Esophagus muscularis mucosa (tissue), 4 donors: ENCODE measurements at regions not wholly inside any gene's neighbourhood (a gene's known extent, or its start where the extent isn't known, plus 50 kb on each side); places are given as distances from the start of the nearest gene placed in this dataset.

Experiments
- DNase-seq: peaks from one replicate; pipeline ENCODE4 v3.0.0-alpha.2; 2017; ENCODE audit errors: extremely low spot score
- H3K27ac ChIP-seq, 4 donors: fragments of 200-600 bp; sonication (generic); replicated peaks in 1 of 4; 1 replicate in 3 of 4; 2 replicates in 1 of 4; pipeline ENCODE4 v1.5.1; 2016 to 2019; ENCODE audit warnings: mild to moderate bottlenecking in 1 of 4
- H3K27me3 ChIP-seq, 4 donors: fragments of 200-600 bp; sonication (generic); one replicate each; pipeline versions ENCODE4 v1.5.1 to v1.6.0; 2016 to 2019
- H3K36me3 ChIP-seq, 4 donors: fragments of 200-600 bp; sonication (generic); one replicate each; pipeline ENCODE4 v1.5.1; 2016 to 2019
- H3K4me1 ChIP-seq, 4 donors: fragments of 200-600 bp; sonication (generic); one replicate each; pipeline ENCODE4 v1.5.1; 2016 to 2019
- H3K4me3 ChIP-seq, 4 donors: fragments of 200-600 bp; sonication (generic); 1 replicate in 2 of 4; 2 replicates in 2 of 4; pipeline ENCODE4 v1.5.1; 2016 to 2019; ENCODE audit warnings: mild to moderate bottlenecking in 4 of 4, moderate library complexity in 1 of 4
- H3K9me3 ChIP-seq, 4 donors: fragments of 200-600 bp; sonication (generic); 1 replicate in 3 of 4; 2 replicates in 1 of 4; pipeline ENCODE4 v1.5.1; 2016 to 2019
- EP300 ChIP-seq: sonication (generic); formaldehyde crosslinking; IDR thresholded peaks from one replicate; pipeline ENCODE4 v1.6.1; 2017; ENCODE audit warnings: antibody characterized with exemption
- POLR2A ChIP-seq: fragments of 450-650 bp; IDR thresholded peaks from one replicate; pipeline ENCODE4 v1.6.1; 2017; ENCODE audit warnings: antibody characterized with exemption, moderate library complexity, mild to moderate bottlenecking, low read depth
- POLR2AphosphoS5 ChIP-seq, 2 donors: sonication (generic); formaldehyde crosslinking; IDR thresholded peaks; one replicate each; pipeline ENCODE4 v1.6.1; 2017; ENCODE audit warnings: antibody characterized with exemption in 2 of 2
- WGBS: methylation state at CpG from one replicate; pipeline ENCODE4 v1.1.5; 2018; 5-methylcytosine and 5-hydroxymethylcytosine counted together
- intact Hi-C: fragments of 100-400 bp; cut with DNase I; formaldehyde crosslinking; loops from one replicate; pipeline ENCODE4 v1.15.1; 2023
- TF ChIP-seq, protein P1 (sequence below), 3 experiments: fragments of 200-600 bp in 2 of 3; fragments of 450-650 bp in 1 of 3; sonication (generic) in 2 of 3; IDR thresholded peaks; one replicate each; pipeline ENCODE4 v1.5.1; 2017 to 2019; ENCODE audit warnings: antibody characterized with exemption in 3 of 3, mild to moderate bottlenecking in 2 of 3, moderate library complexity in 1 of 3

DNA sequence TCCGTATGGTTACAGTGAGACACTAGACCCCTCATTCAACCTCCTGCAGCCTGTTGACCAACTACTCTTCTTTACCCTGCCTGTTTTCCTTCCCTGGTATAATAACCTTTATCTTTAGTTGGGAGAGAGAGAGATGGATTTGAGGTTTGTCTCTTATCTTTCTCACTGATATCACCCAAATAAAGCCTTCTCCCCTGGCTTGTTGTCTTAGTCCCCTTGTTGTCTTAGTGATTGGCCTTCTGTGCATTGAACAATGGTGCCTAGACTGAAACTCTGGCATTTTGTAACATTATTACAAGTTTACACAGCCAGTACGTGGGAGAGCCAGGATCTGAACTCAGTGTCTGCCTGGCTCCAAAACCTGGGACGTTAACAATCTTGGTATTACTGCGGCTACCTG, 560.8 kb downstream of the HS3ST4 start:
- Histone ChIP-seq H3K9me3 (peaks cover 0 to 4% (median 0%) of the 10 kb centered on the region in 4 donors), H3K4me1 (no peaks in the 10 kb centered on the region), H3K4me3 (no peak overlapping the region), H3K27me3 (no peaks in the 10 kb centered on the region), H3K36me3 (no peaks in the 10 kb centered on the region), H3K27ac (no peak overlapping the region)
- no peak for DNase-seq
- no peak for TF ChIP-seq EP300
- TF ChIP-seq, protein P1, sequence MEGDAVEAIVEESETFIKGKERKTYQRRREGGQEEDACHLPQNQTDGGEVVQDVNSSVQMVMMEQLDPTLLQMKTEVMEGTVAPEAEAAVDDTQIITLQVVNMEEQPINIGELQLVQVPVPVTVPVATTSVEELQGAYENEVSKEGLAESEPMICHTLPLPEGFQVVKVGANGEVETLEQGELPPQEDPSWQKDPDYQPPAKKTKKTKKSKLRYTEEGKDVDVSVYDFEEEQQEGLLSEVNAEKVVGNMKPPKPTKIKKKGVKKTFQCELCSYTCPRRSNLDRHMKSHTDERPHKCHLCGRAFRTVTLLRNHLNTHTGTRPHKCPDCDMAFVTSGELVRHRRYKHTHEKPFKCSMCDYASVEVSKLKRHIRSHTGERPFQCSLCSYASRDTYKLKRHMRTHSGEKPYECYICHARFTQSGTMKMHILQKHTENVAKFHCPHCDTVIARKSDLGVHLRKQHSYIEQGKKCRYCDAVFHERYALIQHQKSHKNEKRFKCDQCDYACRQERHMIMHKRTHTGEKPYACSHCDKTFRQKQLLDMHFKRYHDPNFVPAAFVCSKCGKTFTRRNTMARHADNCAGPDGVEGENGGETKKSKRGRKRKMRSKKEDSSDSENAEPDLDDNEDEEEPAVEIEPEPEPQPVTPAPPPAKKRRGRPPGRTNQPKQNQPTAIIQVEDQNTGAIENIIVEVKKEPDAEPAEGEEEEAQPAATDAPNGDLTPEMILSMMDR (IDR thresholded peaks at IDR 0.05), result no peak
- WGBS, result 88% methylated on average over 4 of the region's 4 CpGs
- intact Hi-C loops, result no loop called here

- intact Hi-C loops, result no loop called here
- no peaks in the 10 kb centered on the region for H3K27me3 ChIP-seq
- H3K9me3 ChIP-seq, result no peaks in the 10 kb centered on the region
- 93% methylated on average over 2 of the region's 2 CpGs for WGBS
- DNase-seq, result no peak
- TF ChIP-seq EP300 (no peak), POLR2AphosphoS5 (IDR thresholded peaks at IDR 0.05) (no peak), POLR2A (no peak)
- TF ChIP-seq, protein P1 (IDR thresholded peaks at IDR 0.05), result no peak
- no peaks in the 10 kb centered on the region for H3K4me1 ChIP-seq
- no peak overlapping the region for H3K4me3 ChIP-seq
- no peak overlapping the region for H3K27ac ChIP-seq
- H3K36me3 ChIP-seq, result no peaks in the 10 kb centered on the region
Observed at GRCh38 chr16:26261621-26262020, 569.9 kb downstream of the HS3ST4 start.

- DNase-seq, result no peak
- Histone ChIP-seq H3K9me3 (no peaks in the 10 kb centered on the region), H3K4me1 (no peaks in the 10 kb centered on the region), H3K27me3 (no peaks in the 10 kb centered on the region), H3K27ac (no peak overlapping the region), H3K4me3 (no peak overlapping the region), H3K36me3 (no peaks in the 10 kb centered on the region)
- WGBS, result 23% methylated on average over 2 of the region's 2 CpGs
- TF ChIP-seq POLR2A (no peak), EP300 (no peak), POLR2AphosphoS5 (IDR thresholded peaks at IDR 0.05) (no peak)
- TF ChIP-seq, protein P1 (IDR thresholded peaks at IDR 0.05), result no peak
- intact Hi-C loops, result no loop called here
Observed at GRCh38 chr16:26263406-26263805, 571.6 kb downstream of the HS3ST4 start.

DNA sequence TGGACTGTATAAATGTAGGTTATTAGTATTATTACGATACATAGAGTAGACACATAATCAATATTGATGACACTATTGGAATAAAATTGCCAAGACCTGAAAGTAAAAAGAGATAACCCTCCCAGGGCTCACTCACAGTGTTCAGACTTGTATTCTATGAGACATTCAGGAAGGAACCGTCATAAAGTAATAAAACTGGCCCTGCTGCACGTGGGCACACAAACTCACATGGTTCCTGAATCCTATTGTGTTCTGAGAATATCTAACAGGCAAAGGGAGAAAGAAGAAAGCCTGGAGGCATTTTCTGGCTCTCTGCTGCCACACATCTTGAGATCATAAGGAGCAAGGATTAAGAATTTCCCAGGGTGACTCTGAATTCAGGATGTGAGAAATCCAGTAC, 575.9 kb downstream of the HS3ST4 start:
- intact Hi-C loops, result no loop called here
- WGBS, result 81% methylated on average over 3 of the region's 3 CpGs
- H3K4me1 ChIP-seq, result no peaks in the 10 kb centered on the region
- H3K9me3 ChIP-seq, result no peaks in the 10 kb centered on the region
- H3K36me3 ChIP-seq, result no peaks in the 10 kb centered on the region
- no peak for TF ChIP-seq EP300
- H3K4me3 ChIP-seq, result no peak overlapping the region
- H3K27ac ChIP-seq, result no peak overlapping the region
- no peaks in the 10 kb centered on the region for H3K27me3 ChIP-seq
- no peak for DNase-seq

GRCh38 chr16:26269673-26270072, 577.9 kb downstream of the HS3ST4 start:
- Histone ChIP-seq H3K27ac (no peak overlapping the region), H3K4me3 (no peak overlapping the region), H3K27me3 (no peaks in the 10 kb centered on the region), H3K4me1 (no peaks in the 10 kb centered on the region), H3K36me3 (no peaks in the 10 kb centered on the region), H3K9me3 (no peaks in the 10 kb centered on the region)
- DNase-seq, result no peak
- intact Hi-C loops, result no loop called here
- no peak for TF ChIP-seq POLR2A
- TF ChIP-seq EP300, result no peak
- TF ChIP-seq, protein P1 (IDR thresholded peaks at IDR 0.05), result no peak
- TF ChIP-seq POLR2AphosphoS5 (IDR thresholded peaks at IDR 0.05), result no peak
